HG03095 (cell line): ENCODE measurements at regions not wholly inside any gene's neighbourhood (a gene's known extent, or its start where the extent isn't known, plus 50 kb on each side); places are given as distances from the start of the nearest gene placed in this dataset.

Experiments
- ATAC-seq: cut with Tn5 transposase; IDR thresholded peaks from one replicate; pipeline ENCODE4 v1.9.1; 2021; ENCODE audit warnings: moderate library complexity; ENCODE audit not compliant: unreplicated experiment

- ATAC-seq, result peak; percentile 93
Observed at GRCh38 chr7:33750177-33750576, 155.2 kb upstream of the BMPER start.

GRCh38 chr7:33751443-33751842 lies 153.9 kb upstream of the BMPER start:
- ATAC-seq, result no peak

- ATAC-seq, result no peak
Observed at GRCh38 chr7:33753881-33754525, 151.3 kb upstream of the BMPER start.

GRCh38 chr7:33754933-33755928 lies 150.1 kb upstream of the BMPER start:
- ATAC-seq, result no peak

GRCh38 chr7:33757050-33757449 lies 148.3 kb upstream of the BMPER start:
- ATAC-seq, result no peak

- ATAC-seq, result no peak
Observed at GRCh38 chr7:33757563-33758165, 147.7 kb upstream of the BMPER start.

- ATAC-seq, result no peak
Observed at GRCh38 chr7:33760146-33760545, 145.2 kb upstream of the BMPER start.

- ATAC-seq, result no peak
Observed at GRCh38 chr7:33760834-33761233, 144.5 kb upstream of the BMPER start.

- ATAC-seq, result no peak
Observed at GRCh38 chr7:33761449-33762080, 143.8 kb upstream of the BMPER start.

GRCh38 chr7:33762151-33762910 lies 143.0 kb upstream of the BMPER start:
- no peak for ATAC-seq

GRCh38 chr7:33762911-33763306 lies 142.4 kb upstream of the BMPER start:
- ATAC-seq, result no peak

GRCh38 chr7:33764752-33765451 lies 140.4 kb upstream of the BMPER start:
- ATAC-seq, result no peak

- no peak for ATAC-seq
Observed at GRCh38 chr7:33766405-33766804, 138.9 kb upstream of the BMPER start.

- ATAC-seq, result no peak
Observed at GRCh38 chr7:33769930-33770329, 135.4 kb upstream of the BMPER start.

- no peak for ATAC-seq
Observed at GRCh38 chr7:33770576-33770975, 134.8 kb upstream of the BMPER start.

- ATAC-seq, result no peak
Observed at GRCh38 chr7:33771422-33771821, 133.9 kb upstream of the BMPER start.

- ATAC-seq, result no peak
Observed at GRCh38 chr7:33773053-33773452, 132.3 kb upstream of the BMPER start.

GRCh38 chr7:33774762-33775523 lies 130.4 kb upstream of the BMPER start:
- no peak for ATAC-seq

- ATAC-seq, result no peak
Observed at GRCh38 chr7:33775790-33776189, 129.5 kb upstream of the BMPER start.
